ENCODE measurements at regions not wholly inside any gene's neighbourhood (a gene's known extent, or its start where the extent isn't known, plus 50 kb on each side); places are given as distances from the start of the nearest gene placed in this dataset.

- no peak for TF ChIP-seq CTCF (IDR thresholded peaks at IDR 0.05 in 2 of 3, conservative IDR thresholded peaks at IDR 0.05 in 1 of 3; ENCODE audit: control insufficient read depth in 2 of 3, extremely low read depth in 1 of 3, insufficient read depth in 1 of 3, low read depth in 3 of 3, low read length in 3 of 3)
- TF ChIP-seq POLR2AphosphoS5 (IDR thresholded peaks at IDR 0.05; ENCODE audit: low read length): no peak
- no peak for TF ChIP-seq ZZZ3 (IDR thresholded peaks at IDR 0.05; ENCODE audit: control insufficient read depth, insufficient read length, low read depth)
- TF ChIP-seq REST (IDR thresholded peaks at IDR 0.05; ENCODE audit: low read depth, low read length): no peak
- TF ChIP-seq EZH2 (IDR thresholded peaks at IDR 0.05; ENCODE audit: borderline replicate concordance, control insufficient read depth, low read depth, low read length): no peak
- no peak for TF ChIP-seq POLR2A (IDR thresholded peaks at IDR 0.05; ENCODE audit: low read depth, low read length)
- no peak for TF ChIP-seq MLLT1 (IDR thresholded peaks at IDR 0.05)
- no peak for TF ChIP-seq NRF1 (conservative IDR thresholded peaks at IDR 0.05; ENCODE audit: low read depth, low read length)
- no peak for TF ChIP-seq CREB1 (IDR thresholded peaks at IDR 0.05; ENCODE audit: low read depth)
- no peak for TF ChIP-seq SUZ12 (IDR thresholded peaks at IDR 0.05; ENCODE audit: unreplicated experiment)
- no peak for TF ChIP-seq EP300 (IDR thresholded peaks at IDR 0.05; ENCODE audit: borderline replicate concordance in 1 of 2, control insufficient read depth in 1 of 2, low read depth in 2 of 2, low read length in 2 of 2)
- TF ChIP-seq MAX (IDR thresholded peaks at IDR 0.05; ENCODE audit: low read depth, low read length): no peak
- TF ChIP-seq SIX5 (IDR thresholded peaks at IDR 0.05; ENCODE audit: low read depth, low read length, severe bottlenecking): no peak
These were observed 1668.7 kb upstream of the RAG2 start for GRCh38 chr11:38266691-38267090.

Data from GM12878 (cell line).